H9 (cell line): ENCODE measurements at regions not wholly inside any gene's neighbourhood (a gene's known extent, or its start where the extent isn't known, plus 50 kb on each side); places are given as distances from the start of the nearest gene placed in this dataset.

Experiments used
- DNase-seq: peaks from one replicate; pipeline ENCODE4 v3.0.0-alpha.2; 2017
- H2AFZ ChIP-seq: one replicate; pipeline ENCODE4 v1.6.1; 2013; ENCODE audit warnings: mild to moderate bottlenecking, low read length, control low read depth, moderate library complexity
- H2AK5ac ChIP-seq: 2 replicates; pipeline ENCODE4 v1.6.1; 2013; ENCODE audit warnings: low read length, control low read depth, mixed read lengths; ENCODE audit not compliant: insufficient read length
- H2BK120ac ChIP-seq: one replicate; pipeline ENCODE4 v1.6.1; 2013; ENCODE audit warnings: low read depth, mild to moderate bottlenecking, low read length, control low read depth, inconsistent platforms; ENCODE audit not compliant: poor library complexity, severe bottlenecking
- H2BK12ac ChIP-seq: 2 replicates; pipeline ENCODE4 v1.6.1; 2013; ENCODE audit warnings: low read length, control low read depth, mixed read lengths, low read depth; ENCODE audit not compliant: insufficient read length
- H2BK15ac ChIP-seq: 2 replicates; pipeline ENCODE4 v1.6.1; 2013; ENCODE audit warnings: low read depth, low read length, control low read depth
- H2BK20ac ChIP-seq: one replicate; pipeline ENCODE4 v1.6.1; 2013; ENCODE audit warnings: low read depth, mild to moderate bottlenecking, low read length, control low read depth, inconsistent platforms; ENCODE audit not compliant: poor library complexity, severe bottlenecking
- H2BK5ac ChIP-seq: 2 replicates; pipeline ENCODE4 v1.6.1; 2013; ENCODE audit warnings: low read length, control low read depth, mixed read lengths; ENCODE audit not compliant: insufficient read length
- H3K14ac ChIP-seq: 2 replicates; pipeline ENCODE4 v1.6.1; 2013; ENCODE audit warnings: low read length, control low read depth; ENCODE audit not compliant: insufficient read depth
- H3K18ac ChIP-seq: 2 replicates; pipeline ENCODE4 v1.6.1; 2013; ENCODE audit warnings: low read depth, mild to moderate bottlenecking, mixed read lengths, low read length, control low read depth; ENCODE audit not compliant: insufficient read length
- H3K23ac ChIP-seq: 2 replicates; pipeline ENCODE4 v1.6.1; 2013; ENCODE audit warnings: low read length, control low read depth, mixed read lengths, low read depth; ENCODE audit not compliant: insufficient read length
- H3K23me2 ChIP-seq: 2 replicates; pipeline ENCODE4 v1.6.1; 2013; ENCODE audit warnings: low read depth, mild to moderate bottlenecking, mixed read lengths, low read length, control low read depth; ENCODE audit not compliant: insufficient read length, poor library complexity, severe bottlenecking
- H3K27ac ChIP-seq: 2 replicates; pipeline ENCODE4 v1.5.1; 2013; ENCODE audit warnings: low read length, control low read depth, mixed read lengths, low read depth; ENCODE audit not compliant: insufficient read length
- H3K27me3 ChIP-seq: 2 replicates; pipeline ENCODE4 v1.6.1; 2013; ENCODE audit warnings: low read length, control low read depth, inconsistent platforms; ENCODE audit not compliant: insufficient read depth
- H3K4ac ChIP-seq: 2 replicates; pipeline ENCODE4 v1.6.1; 2013; ENCODE audit warnings: low read depth, mild to moderate bottlenecking, control low read depth, inconsistent platforms, low read length, moderate library complexity
- H3K4me1 ChIP-seq: 2 replicates; pipeline ENCODE4 v1.6.1; 2013; ENCODE audit warnings: low read length, control low read depth, inconsistent platforms; ENCODE audit not compliant: insufficient read depth
- H3K4me2 ChIP-seq: 2 replicates; pipeline ENCODE4 v1.6.1; 2013; ENCODE audit warnings: low read length, control low read depth, mixed read lengths; ENCODE audit not compliant: insufficient read length, insufficient read depth
- H3K56ac ChIP-seq: 2 replicates; pipeline ENCODE4 v1.6.1; 2013; ENCODE audit warnings: low read depth, mild to moderate bottlenecking, mixed read lengths, low read length, control low read depth; ENCODE audit not compliant: insufficient read length
- H3K79me1 ChIP-seq: 2 replicates; pipeline ENCODE4 v1.6.1; 2013; ENCODE audit warnings: low read depth, mild to moderate bottlenecking, moderate library complexity, low read length, control low read depth, inconsistent platforms; ENCODE audit not compliant: insufficient read depth, poor library complexity, severe bottlenecking
- H3K79me2 ChIP-seq: 2 replicates; pipeline ENCODE4 v1.6.1; 2013; ENCODE audit warnings: low read length, control low read depth, inconsistent platforms; ENCODE audit not compliant: insufficient read depth
- H3K9ac ChIP-seq: 2 replicates; pipeline ENCODE4 v1.6.1; 2013; ENCODE audit warnings: low read length, control low read depth, mixed read lengths; ENCODE audit not compliant: insufficient read length; ENCODE audit errors: extremely low read depth
- H3K9me3 ChIP-seq: one replicate; pipeline ENCODE4 v1.6.1; 2013; ENCODE audit warnings: low read depth, low read length, inconsistent platforms; ENCODE audit not compliant: control insufficient read depth
- H3T11ph ChIP-seq: one replicate; pipeline ENCODE4 v1.6.1; 2013; ENCODE audit warnings: mild to moderate bottlenecking, low read length, control low read depth, inconsistent platforms
- H4K20me1 ChIP-seq: one replicate; pipeline ENCODE4 v1.6.1; 2013; ENCODE audit not compliant: control insufficient read depth, insufficient read length, insufficient read depth
- H4K5ac ChIP-seq: 2 replicates; pipeline ENCODE4 v1.6.1; 2013; ENCODE audit warnings: low read depth, mild to moderate bottlenecking, mixed read lengths, low read length, control low read depth; ENCODE audit not compliant: insufficient read length
- H4K8ac ChIP-seq: replicated peaks from 2 replicates; pipeline ENCODE4 v1.6.1; 2013; ENCODE audit warnings: low read length, control low read depth, mixed read lengths, low read depth; ENCODE audit not compliant: insufficient read length
- H4K91ac ChIP-seq: 2 replicates; pipeline ENCODE4 v1.6.1; 2013; ENCODE audit warnings: low read depth, mild to moderate bottlenecking, moderate library complexity, mixed read lengths, low read length, control low read depth; ENCODE audit not compliant: insufficient read length
- H3K27ac Mint-ChIP-seq, 3 experiments: 2 replicates in 2 of 3; 3 replicates in 1 of 3; pipeline ENCODE4 v1.8.0; 2020 to 2021; ENCODE audit warnings: mixed read lengths in 3 of 3, mild to moderate bottlenecking in 1 of 3, moderate library complexity in 1 of 3
- H3K27me3 Mint-ChIP-seq: 2 replicates; pipeline ENCODE4 v1.8.0; 2021; ENCODE audit warnings: low read depth, mild to moderate bottlenecking, moderate library complexity, mixed read lengths
- H3K36me3 Mint-ChIP-seq, 3 experiments: 2 replicates in 2 of 3; 3 replicates in 1 of 3; pipeline ENCODE4 v1.8.0; 2020 to 2021; ENCODE audit warnings: low read depth in 3 of 3, mixed read lengths in 3 of 3; ENCODE audit not compliant: insufficient read depth in 1 of 3
- H3K4me1 Mint-ChIP-seq, 2 experiments: 2 replicates each; pipeline ENCODE4 v1.8.0; 2020; ENCODE audit warnings: mixed read lengths in 2 of 2
- H3K4me3 Mint-ChIP-seq, 2 experiments: 2 replicates in 1 of 2; 3 replicates in 1 of 2; pipeline ENCODE4 v1.8.0; 2020 to 2021; ENCODE audit warnings: mild to moderate bottlenecking in 2 of 2, mixed read lengths in 2 of 2, moderate library complexity in 1 of 2
- H3K9me3 Mint-ChIP-seq, 2 experiments: 2 replicates in 1 of 2; 3 replicates in 1 of 2; pipeline ENCODE4 v1.8.0; 2020; ENCODE audit warnings: mild to moderate bottlenecking in 2 of 2, mixed read lengths in 2 of 2, moderate library complexity in 1 of 2
- CTCF ChIP-seq: fragments of 200-600 bp; sonication (generic); conservative IDR thresholded peaks from 3 replicates; pipeline ENCODE4 v1.8.0; 2021; ENCODE audit warnings: antibody characterized with exemption, mild to moderate bottlenecking
- WGBS: extraction: QIAGEN DNeasy Blood & Tissue Kit; methylation state at CpG from one replicate; pipeline ENCODE4 v1.1.7; 2013; ENCODE audit warnings: missing lambda C conversion rate, low lambda C conversion rate, mixed read lengths; ENCODE audit not compliant: insufficient read length; ENCODE audit errors: extremely low coverage; 5-methylcytosine and 5-hydroxymethylcytosine counted together

DNA sequence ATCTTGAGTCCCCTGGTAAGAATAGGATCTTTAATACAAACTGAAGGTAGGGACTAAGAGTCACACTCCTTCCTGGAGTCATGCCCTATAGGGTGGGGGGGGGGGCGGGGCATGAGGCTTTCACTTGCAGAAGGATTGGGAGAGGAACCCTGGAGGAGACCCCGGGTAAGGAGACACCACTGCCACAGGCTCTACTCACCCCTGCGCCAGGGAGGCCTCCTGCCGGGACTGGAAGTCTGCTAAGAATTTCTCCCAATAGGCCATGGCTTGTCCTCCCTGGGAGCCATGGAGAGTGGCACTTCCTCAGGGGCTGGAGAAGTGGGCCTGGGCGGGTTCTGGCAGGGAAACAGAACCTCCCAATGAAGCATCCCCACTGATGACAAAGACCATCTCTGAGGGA, 645.3 kb upstream of the RAB6C start:
- H2BK15ac ChIP-seq: no peak overlapping the region
- no peak overlapping the region for H3K9ac ChIP-seq

More for the DNA sequence above, 645.3 kb upstream of the RAB6C start:
- H4K91ac ChIP-seq: no peak overlapping the region
- no peak overlapping the region for H2AFZ ChIP-seq
- H2BK120ac ChIP-seq: no peak overlapping the region
- H3K79me2 ChIP-seq: no peaks in the 10 kb centered on the region
- no peak overlapping the region for H2AK5ac ChIP-seq
- H3K36me3 Mint-ChIP-seq: no peaks in the 10 kb centered on the region; a peak in 1 of 7 replicates
- H2BK5ac ChIP-seq: no peak overlapping the region
- H3K23me2 ChIP-seq: no peaks in the 10 kb centered on the region
- H3K4me1 ChIP-seq: no peaks in the 10 kb centered on the region
- no peak overlapping the region for H3K14ac ChIP-seq
- H3K27me3 ChIP-seq: no peaks in the 10 kb centered on the region
- no CpG with 5 or more reads among the region's 5 CpGs for WGBS
- no peaks in the 10 kb centered on the region for H4K20me1 ChIP-seq
- peaks cover 2 to 4% of the 10 kb centered on the region in 2 experiments; a peak in 2 of 4 replicates for H3K4me1 Mint-ChIP-seq
- H3K4ac ChIP-seq: no peak overlapping the region
- no peak overlapping the region for H3K4me3 Mint-ChIP-seq
- no peak overlapping the region for H3K23ac ChIP-seq
- H2BK12ac ChIP-seq: no peak overlapping the region
- H3T11ph ChIP-seq: no peak overlapping the region
- no peak for TF ChIP-seq CTCF
- H3K56ac ChIP-seq: no peak overlapping the region
- no peaks in the 10 kb centered on the region for H3K79me1 ChIP-seq
- no peak overlapping the region for H4K5ac ChIP-seq
- no peak overlapping the region for H3K27ac Mint-ChIP-seq
- H3K18ac ChIP-seq: no peak overlapping the region
- no peak overlapping the region for H3K27ac ChIP-seq
- DNase-seq: peak; percentile 45
- H2BK20ac ChIP-seq: no peak overlapping the region
- H3K4me2 ChIP-seq: no peak overlapping the region
- H3K27me3 Mint-ChIP-seq: 0 out of 2 replicates have a peak, but pooled peaks cover 1% of the 10 kb centered on the region
- no peaks in the 10 kb centered on the region for H3K9me3 ChIP-seq
- no peak overlapping the region for H4K8ac ChIP-seq
- peaks cover 3 to 6% of the 10 kb centered on the region in 2 experiments; a peak in 4 of 5 replicates for H3K9me3 Mint-ChIP-seq
